BE2C (cell line): ENCODE measurements at regions not wholly inside any gene's neighbourhood (a gene's known extent, or its start where the extent isn't known, plus 50 kb on each side); places are given as distances from the start of the nearest gene placed in this dataset.

Experiments
- DNase-seq: peaks from one replicate; pipeline ENCODE4 v3.0.0-alpha.2; 2020
- H3K27me3 ChIP-seq: fragments of 250-450 bp; sonication (Bioruptor Pico); 2 replicates; pipeline ENCODE4 v1.5.1; 2020; ENCODE audit warnings: mild to moderate bottlenecking
- H3K36me3 ChIP-seq: fragments of 250-450 bp; sonication (Bioruptor Pico); 2 replicates; pipeline ENCODE4 v1.5.1; 2020; ENCODE audit warnings: mild to moderate bottlenecking
- H3K4me1 ChIP-seq: fragments of 250-450 bp; sonication (Bioruptor Pico); 2 replicates; pipeline ENCODE4 v1.5.1; 2020
- H3K4me3 ChIP-seq: 2 replicates; pipeline ENCODE4 v1.5.1; 2011; ENCODE audit warnings: low read depth, low read length
- H3K9me3 ChIP-seq: fragments of 250-450 bp; sonication (Bioruptor Pico); 2 replicates; pipeline ENCODE4 v1.5.1; 2020
- TF ChIP-seq, protein P1 (sequence below): IDR thresholded peaks from 2 replicates; pipeline ENCODE4 v1.5.1; 2012; ENCODE audit warnings: mild to moderate bottlenecking, low read depth, low read length

DNA sequence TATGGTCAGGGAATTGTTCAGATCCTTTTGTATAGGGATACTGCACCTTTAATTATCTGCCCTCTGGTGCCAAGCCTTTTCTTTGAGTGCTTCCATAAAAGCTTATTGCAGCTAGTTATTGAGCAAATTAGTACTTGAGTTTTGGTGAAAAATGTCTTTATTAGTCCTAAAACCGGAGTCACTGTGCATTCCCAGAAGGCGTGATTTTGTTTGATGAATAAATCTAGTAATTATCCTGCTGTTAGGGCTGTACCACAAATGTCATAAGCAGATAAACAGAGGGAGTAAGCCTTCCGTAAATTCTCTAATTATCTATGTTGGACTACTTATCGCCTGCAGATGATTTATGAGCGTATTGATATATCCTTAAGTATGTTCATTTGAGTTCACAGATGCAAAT is 620.7 kb upstream of the ARRDC3 start:
- TF ChIP-seq, protein P1, sequence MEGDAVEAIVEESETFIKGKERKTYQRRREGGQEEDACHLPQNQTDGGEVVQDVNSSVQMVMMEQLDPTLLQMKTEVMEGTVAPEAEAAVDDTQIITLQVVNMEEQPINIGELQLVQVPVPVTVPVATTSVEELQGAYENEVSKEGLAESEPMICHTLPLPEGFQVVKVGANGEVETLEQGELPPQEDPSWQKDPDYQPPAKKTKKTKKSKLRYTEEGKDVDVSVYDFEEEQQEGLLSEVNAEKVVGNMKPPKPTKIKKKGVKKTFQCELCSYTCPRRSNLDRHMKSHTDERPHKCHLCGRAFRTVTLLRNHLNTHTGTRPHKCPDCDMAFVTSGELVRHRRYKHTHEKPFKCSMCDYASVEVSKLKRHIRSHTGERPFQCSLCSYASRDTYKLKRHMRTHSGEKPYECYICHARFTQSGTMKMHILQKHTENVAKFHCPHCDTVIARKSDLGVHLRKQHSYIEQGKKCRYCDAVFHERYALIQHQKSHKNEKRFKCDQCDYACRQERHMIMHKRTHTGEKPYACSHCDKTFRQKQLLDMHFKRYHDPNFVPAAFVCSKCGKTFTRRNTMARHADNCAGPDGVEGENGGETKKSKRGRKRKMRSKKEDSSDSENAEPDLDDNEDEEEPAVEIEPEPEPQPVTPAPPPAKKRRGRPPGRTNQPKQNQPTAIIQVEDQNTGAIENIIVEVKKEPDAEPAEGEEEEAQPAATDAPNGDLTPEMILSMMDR = no peak
- Histone ChIP-seq H3K4me1 (peaks cover 15% of the 10 kb centered on the region), H3K9me3 (no peaks in the 10 kb centered on the region), H3K36me3 (no peaks in the 10 kb centered on the region), H3K4me3 (no peak overlapping the region), H3K27me3 (no peaks in the 10 kb centered on the region)
- no peak for DNase-seq

DNA sequence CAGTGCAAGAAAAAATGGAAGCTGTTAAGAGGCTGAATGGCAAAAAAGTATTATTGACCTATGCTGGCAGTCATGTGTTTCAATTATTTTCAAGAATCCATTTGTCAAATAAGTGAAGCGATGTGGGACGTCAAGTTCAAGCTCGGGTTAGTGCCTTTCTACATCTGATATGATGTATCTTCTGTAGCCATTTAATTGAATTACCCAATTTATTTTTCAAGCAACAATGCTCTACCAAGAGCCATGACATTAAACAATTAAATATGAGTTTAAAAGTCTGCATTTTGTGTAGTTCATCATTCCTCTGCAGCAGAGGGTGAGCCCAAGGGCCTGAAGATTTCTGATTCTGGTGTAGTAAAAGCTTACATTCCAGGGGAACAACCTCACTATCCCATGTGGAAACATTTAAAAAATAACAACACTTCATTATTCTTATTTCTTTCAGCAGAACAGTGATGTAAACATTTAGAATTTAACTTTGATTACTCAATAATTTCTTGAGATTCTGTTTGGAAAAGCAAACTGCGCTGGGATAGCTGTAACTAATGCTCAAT is 619.7 kb upstream of the ARRDC3 start:
- peak; percentile 9 for DNase-seq
- TF ChIP-seq, protein P1 = no peak
- peaks cover 15% of the 10 kb centered on the region for H3K4me1 ChIP-seq
- no peak overlapping the region for H3K4me3 ChIP-seq
- H3K9me3 ChIP-seq = no peaks in the 10 kb centered on the region
- H3K27me3 ChIP-seq = no peaks in the 10 kb centered on the region
- H3K36me3 ChIP-seq = no peaks in the 10 kb centered on the region

DNA sequence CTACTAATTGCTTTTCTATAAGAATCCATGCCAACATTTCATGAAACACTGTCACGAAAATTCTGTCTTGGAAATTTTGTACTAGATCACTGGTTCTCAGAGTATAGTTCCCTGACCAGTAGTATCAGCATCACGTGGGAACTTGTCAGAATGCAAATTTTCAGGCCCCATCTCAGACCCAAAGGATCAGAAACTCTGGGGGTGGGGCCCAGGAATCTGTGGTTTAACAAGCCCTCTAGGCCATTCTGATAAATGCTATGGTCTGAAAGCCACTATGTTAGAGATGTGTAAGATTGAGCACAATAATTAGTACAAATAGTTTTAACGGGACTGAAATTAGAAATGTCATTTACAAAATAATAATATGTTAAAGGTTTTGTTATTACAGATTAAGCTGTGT is 615.7 kb upstream of the ARRDC3 start:
- H3K4me3 ChIP-seq = no peak overlapping the region
- H3K27me3 ChIP-seq = no peaks in the 10 kb centered on the region
- H3K9me3 ChIP-seq = no peaks in the 10 kb centered on the region
- TF ChIP-seq, protein P1 = no peak
- no peak for DNase-seq
- no peaks in the 10 kb centered on the region for H3K36me3 ChIP-seq
- H3K4me1 ChIP-seq = peaks cover 12% of the 10 kb centered on the region

DNA sequence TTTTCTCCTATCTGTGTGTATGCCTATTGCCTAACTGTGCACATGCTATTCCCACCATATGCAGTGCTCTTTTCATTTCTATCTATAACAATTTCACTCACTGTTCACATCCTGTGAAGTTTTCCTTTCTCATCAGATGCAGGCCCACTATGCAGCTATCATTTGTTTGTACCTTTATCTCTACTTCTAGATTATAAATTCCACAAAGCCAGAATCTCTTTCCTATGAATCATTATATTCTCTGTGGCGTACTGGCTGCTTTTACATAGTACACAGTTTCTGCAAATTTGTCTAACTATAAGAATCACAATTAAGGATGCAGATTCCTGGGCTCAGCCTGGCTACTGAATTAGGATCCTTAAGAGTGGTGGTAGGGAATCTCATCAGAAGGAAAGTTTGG is 600.8 kb upstream of the ARRDC3 start:
- peaks cover 3% of the 10 kb centered on the region for H3K4me1 ChIP-seq
- H3K4me3 ChIP-seq = no peak overlapping the region
- H3K36me3 ChIP-seq = no peaks in the 10 kb centered on the region
- H3K9me3 ChIP-seq = no peaks in the 10 kb centered on the region
- no peaks in the 10 kb centered on the region for H3K27me3 ChIP-seq
- DNase-seq = no peak
- TF ChIP-seq, protein P1 = no peak

DNA sequence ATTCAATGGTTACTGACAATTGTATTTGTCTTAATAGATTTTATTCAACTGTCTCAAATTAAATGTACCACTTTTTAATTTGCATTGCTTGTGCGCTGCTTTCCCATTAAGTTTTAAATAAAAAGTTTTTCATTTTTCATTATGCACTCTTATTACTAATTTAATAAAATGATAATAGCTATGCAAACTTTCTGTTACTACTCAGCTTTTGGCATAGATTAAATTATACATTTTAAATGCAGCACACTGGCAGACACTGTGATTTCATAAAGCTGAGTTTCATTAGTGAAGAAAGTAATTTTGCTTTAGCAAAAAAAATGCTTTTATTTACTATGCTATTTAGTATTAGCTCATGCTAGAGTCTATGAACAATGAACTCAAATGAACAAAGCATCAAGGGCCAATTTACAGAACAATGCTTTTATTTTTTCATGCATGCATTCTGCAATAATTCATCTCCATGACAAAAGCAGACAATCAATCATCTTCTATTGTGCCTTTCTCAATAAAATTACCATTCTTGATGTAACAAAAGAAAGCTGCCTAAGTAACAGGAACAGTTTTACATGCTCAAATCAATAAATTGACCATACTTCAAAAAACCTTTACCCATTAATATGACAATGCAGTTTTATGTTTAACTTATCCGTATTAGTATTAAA is 595.2 kb upstream of the ARRDC3 start:
- no peak for DNase-seq
- Histone ChIP-seq H3K36me3 (no peaks in the 10 kb centered on the region), H3K9me3 (no peaks in the 10 kb centered on the region), H3K27me3 (no peaks in the 10 kb centered on the region), H3K4me3 (no peak overlapping the region), H3K4me1 (peaks cover 14% of the 10 kb centered on the region)
- TF ChIP-seq, protein P1 = no peak

DNA sequence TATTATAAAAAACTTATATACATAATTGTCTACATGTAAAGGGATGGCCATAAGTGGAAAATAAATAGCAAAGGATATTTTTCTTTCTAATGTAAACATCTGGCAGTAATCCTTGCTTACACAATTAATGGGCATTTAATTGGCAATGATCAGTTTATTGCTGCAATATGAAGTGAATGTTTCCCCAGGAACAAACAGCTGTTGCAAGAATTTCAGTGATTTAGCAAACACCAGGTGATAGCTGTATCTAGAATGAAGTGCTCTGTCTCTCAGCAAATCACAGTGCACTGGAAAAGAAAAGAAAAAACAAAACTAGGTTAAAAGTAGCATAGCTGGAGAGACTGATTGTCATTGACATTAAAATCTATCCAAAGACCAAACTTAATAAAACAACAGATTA is 594.5 kb upstream of the ARRDC3 start:
- no peak overlapping the region for H3K4me3 ChIP-seq
- no peaks in the 10 kb centered on the region for H3K27me3 ChIP-seq
- H3K36me3 ChIP-seq = no peaks in the 10 kb centered on the region
- DNase-seq = no peak
- TF ChIP-seq, protein P1 = no peak
- H3K9me3 ChIP-seq = no peaks in the 10 kb centered on the region
- peaks cover 14% of the 10 kb centered on the region for H3K4me1 ChIP-seq
